Ovary (tissue), 7 donors: ENCODE measurements at regions not wholly inside any gene's neighbourhood (a gene's known extent, or its start where the extent isn't known, plus 50 kb on each side); places are given as distances from the start of the nearest gene placed in this dataset.
"Not testable (repeated sequence)": the region's sequence is repeated elsewhere in the genome, so short reads cannot be mapped to it uniquely, and the experiment has no call there.

Experiments used
- DNase-seq, 5 donors: peaks; one replicate each; pipeline ENCODE4 v3.0.0-alpha.2; 2019 to 2020
- H3K27ac ChIP-seq, 2 donors: fragments of 200-600 bp; one replicate each; pipeline versions ENCODE4 v1.5.1 to v1.8.0; 2019 to 2022
- H3K27me3 ChIP-seq: fragments of 200-600 bp; one replicate; pipeline ENCODE4 v1.8.0; 2022
- H3K36me3 ChIP-seq: fragments of 200-600 bp; sonication (generic); one replicate; pipeline ENCODE4 v1.5.1; 2019
- H3K4me1 ChIP-seq: one replicate; pipeline ENCODE4 v1.8.1; 2013; ENCODE audit warnings: mild to moderate bottlenecking, moderate library complexity; ENCODE audit not compliant: insufficient read depth
- H3K4me3 ChIP-seq: fragments of 200-600 bp; sonication (generic); one replicate; pipeline ENCODE4 v1.5.1; 2017
- H3K9me3 ChIP-seq, 2 donors: fragments of 200-600 bp in 1 of 2; sonication (generic) in 1 of 2; one replicate each; pipeline versions ENCODE4 v1.5.1 to v1.8.1; 2013 to 2019; ENCODE audit warnings: mild to moderate bottlenecking in 1 of 2, moderate library complexity in 1 of 2
- CTCF ChIP-seq, 3 donors: fragments of 450-650 bp in 2 of 3; fragments of 200-600 bp in 1 of 3; IDR thresholded peaks; one replicate each; pipeline versions ENCODE4 v1.5.1 to v1.8.0; 2016 to 2022; ENCODE audit warnings: antibody characterized with exemption in 3 of 3, mild to moderate bottlenecking in 1 of 3
- EP300 ChIP-seq: sonication (generic); formaldehyde crosslinking; IDR thresholded peaks from one replicate; pipeline ENCODE4 v1.6.1; 2017; ENCODE audit warnings: antibody characterized with exemption
- POLR2A ChIP-seq: fragments of 450-650 bp; IDR thresholded peaks from one replicate; pipeline ENCODE4 v1.6.1; 2017; ENCODE audit warnings: antibody characterized with exemption, mild to moderate bottlenecking, moderate library complexity
- WGBS, 3 donors: extraction: QIAGEN DNeasy Blood & Tissue Kit in 1 of 3; methylation state at CpG; one replicate each; pipeline versions ENCODE4 v1.1.5 to v1.1.7; 2013 to 2017; 5-methylcytosine and 5-hydroxymethylcytosine counted together
- intact Hi-C, 4 donors: fragments of 100-400 bp; cut with DNase I; formaldehyde crosslinking; loops; one replicate each; pipeline versions ENCODE4 v1.11.0 to v1.15.1; 2022 to 2023
- donor health status: DM: no; HTN: no; CAD: no; lungs with moderate emphysema.
- donor health status: DM: no; HTN: no; CAD: no.
- donor health status: Bipolar disorder and iron deficiency.
- donor health status: DM: no; HTN: no; CAD: no.
- donor health status: DM: yes; HTN: yes; CAD: no.

- no peaks in the 10 kb centered on the region for H3K27me3 ChIP-seq
- no peaks in the 10 kb centered on the region for H3K36me3 ChIP-seq
- no peaks in the 10 kb centered on the region for H3K9me3 ChIP-seq
- no peak for DNase-seq
- intact Hi-C loops = no loop called here
- 78 to 93% (median 79%) methylated on average over 2 of the region's 2 CpGs for WGBS, 3 donors
- no peak for TF ChIP-seq POLR2A
- no peak for TF ChIP-seq CTCF (IDR thresholded peaks at IDR 0.05)
- no peak for TF ChIP-seq EP300
- no peak overlapping the region for H3K4me3 ChIP-seq
- H3K4me1 ChIP-seq = no peaks in the 10 kb centered on the region
- no peak overlapping the region for H3K27ac ChIP-seq
Observed at GRCh38 chr9:42378418-42378815, 195.0 kb downstream of the SPATA31A6 start.

GRCh38 chr9:42379602-42380001 lies 196.1 kb downstream of the SPATA31A6 start:
- DNase-seq, H3K27me3 ChIP-seq, H3K9me3 ChIP-seq, H3K4me3 ChIP-seq, H3K4me1 ChIP-seq, H3K36me3 ChIP-seq, intact Hi-C loops, H3K27ac ChIP-seq: not testable (repeated sequence)
- 26 to 60% (median 40%) methylated on average over 1 of the region's 1 CpG for WGBS, 3 donors

GRCh38 chr9:42384585-42384984 lies 201.1 kb downstream of the SPATA31A6 start:
- 92 to 96% (median 96%) methylated on average over 24 of the region's 24 CpGs for WGBS, 3 donors
- H3K4me1 ChIP-seq, H3K4me3 ChIP-seq, H3K27ac ChIP-seq, H3K36me3 ChIP-seq, H3K9me3 ChIP-seq, DNase-seq, intact Hi-C loops, H3K27me3 ChIP-seq: not testable (repeated sequence)

GRCh38 chr9:42385574-42386120 lies 202.2 kb downstream of the SPATA31A6 start:
- H3K36me3 ChIP-seq, H3K27me3 ChIP-seq, H3K27ac ChIP-seq, DNase-seq, H3K4me1 ChIP-seq, H3K9me3 ChIP-seq, H3K4me3 ChIP-seq, intact Hi-C loops: not testable (repeated sequence)
- 75 to 85% (median 76%) methylated on average over 9 to 11 of the region's 11 CpGs for WGBS, 3 donors

GRCh38 chr9:42386477-42386876 lies 203.0 kb downstream of the SPATA31A6 start:
- H3K27me3 ChIP-seq = no peaks in the 10 kb centered on the region
- intact Hi-C loops = no loop called here
- peaks cover 0 to 3% of the 10 kb centered on the region in 2 donors for H3K9me3 ChIP-seq
- H3K36me3 ChIP-seq = no peaks in the 10 kb centered on the region
- no peaks in the 10 kb centered on the region for H3K4me1 ChIP-seq
- no peak for DNase-seq
- H3K4me3 ChIP-seq = no peak overlapping the region
- no peak overlapping the region for H3K27ac ChIP-seq
- 45 to 61% (median 59%) methylated on average over 2 of the region's 2 CpGs for WGBS, 3 donors
- TF ChIP-seq EP300 = no peak

- no peak overlapping the region for H3K4me3 ChIP-seq
- H3K9me3 ChIP-seq = peaks cover 0 to 3% of the 10 kb centered on the region in 2 donors
- H3K27me3 ChIP-seq = no peaks in the 10 kb centered on the region
- TF ChIP-seq POLR2A = no peak
- no peak for TF ChIP-seq CTCF (IDR thresholded peaks at IDR 0.05)
- TF ChIP-seq EP300 = no peak
- WGBS, 3 donors = 80 to 89% (median 85%) methylated on average over 3 of the region's 3 CpGs
- H3K36me3 ChIP-seq = no peaks in the 10 kb centered on the region
- DNase-seq = no peak
- no peaks in the 10 kb centered on the region for H3K4me1 ChIP-seq
- intact Hi-C loops = no loop called here
- no peak overlapping the region for H3K27ac ChIP-seq
Observed at GRCh38 chr9:42388146-42388690, 204.8 kb downstream of the SPATA31A6 start.
